GM23338 (cell line): ENCODE measurements at regions not wholly inside any gene's neighbourhood (a gene's known extent, or its start where the extent isn't known, plus 50 kb on each side); places are given as distances from the start of the nearest gene placed in this dataset.

ENCODE experiments used
- ATAC-seq: fragments of 200-7000 bp; cut with Tn5 transposase; 3 replicates; pipeline ENCODE4 v1.9.1; 2020
- DNase-seq: peaks from one replicate; pipeline ENCODE4 v3.0.0-alpha.2; 2015; ENCODE audit warnings: low spot score
- H2AFZ ChIP-seq: fragments of 200-600 bp; sonication (generic); 2 replicates; pipeline ENCODE4 v1.8.0; 2016; ENCODE audit warnings: antibody characterized with exemption, mild to moderate bottlenecking, moderate library complexity
- H3F3A ChIP-seq: fragments of 200-600 bp; sonication (generic); replicated peaks from 2 replicates; pipeline ENCODE4 v1.8.0; 2017; ENCODE audit warnings: antibody characterized with exemption, mixed run types, low read depth
- H3K27ac ChIP-seq: fragments of 200-600 bp; sonication (generic); 2 replicates; pipeline ENCODE4 v1.6.1; 2016; ENCODE audit warnings: low read depth
- H3K27me3 ChIP-seq: fragments of 200-600 bp; sonication (generic); 2 replicates; pipeline ENCODE4 v1.8.0; 2016; ENCODE audit warnings: mild to moderate bottlenecking, mixed run types, moderate library complexity; ENCODE audit not compliant: insufficient read depth
- H3K36me3 ChIP-seq: fragments of 200-600 bp; sonication (generic); 2 replicates; pipeline ENCODE4 v1.8.0; 2016; ENCODE audit warnings: mild to moderate bottlenecking; ENCODE audit not compliant: insufficient read depth
- H3K4me1 ChIP-seq: fragments of 200-600 bp; sonication (generic); 2 replicates; pipeline ENCODE4 v1.8.0; 2016; ENCODE audit warnings: mild to moderate bottlenecking, moderate library complexity; ENCODE audit not compliant: insufficient read depth
- H3K4me2 ChIP-seq: fragments of 200-600 bp; sonication (generic); 2 replicates; pipeline ENCODE4 v1.7.1; 2017; ENCODE audit warnings: mixed run types
- H3K4me3 ChIP-seq: fragments of 200-600 bp; sonication (generic); 2 replicates; pipeline ENCODE4 v1.6.1; 2016; ENCODE audit warnings: mixed run types
- H3K79me2 ChIP-seq: fragments of 200-600 bp; sonication (generic); replicated peaks from 2 replicates; pipeline ENCODE4 v1.8.0; 2017; ENCODE audit warnings: mild to moderate bottlenecking; ENCODE audit not compliant: insufficient read depth
- H3K9me2 ChIP-seq: fragments of 200-600 bp; sonication (generic); 2 replicates; pipeline ENCODE4 v1.8.0; 2017; ENCODE audit not compliant: insufficient read depth
- H4K20me1 ChIP-seq: fragments of 200-600 bp; sonication (generic); replicated peaks from 2 replicates; pipeline ENCODE4 v1.8.0; 2017; ENCODE audit warnings: mild to moderate bottlenecking; ENCODE audit not compliant: insufficient read depth
- H3K27ac Mint-ChIP-seq: 2 replicates; pipeline ENCODE4 v1.8.0; 2020; ENCODE audit warnings: inconsistent platforms, mild to moderate bottlenecking, moderate library complexity, mixed read lengths
- H3K27me3 Mint-ChIP-seq: 3 replicates; pipeline ENCODE4 v1.8.0; 2022; ENCODE audit warnings: low read depth, mild to moderate bottlenecking, moderate library complexity, mixed read lengths, inconsistent platforms; ENCODE audit not compliant: insufficient read depth, poor library complexity
- H3K36me3 Mint-ChIP-seq: 3 replicates; pipeline ENCODE4 v1.8.0; 2021; ENCODE audit warnings: low read depth, mild to moderate bottlenecking, inconsistent platforms, moderate library complexity, mixed read lengths
- H3K4me1 Mint-ChIP-seq: 3 replicates; pipeline ENCODE4 v1.8.0; 2020; ENCODE audit warnings: mild to moderate bottlenecking, inconsistent platforms, mixed read lengths
- H3K4me3 Mint-ChIP-seq: 3 replicates; pipeline ENCODE4 v1.8.0; 2021; ENCODE audit warnings: moderate library complexity, mild to moderate bottlenecking, inconsistent platforms, mixed read lengths
- H3K9me3 Mint-ChIP-seq: 3 replicates; pipeline ENCODE4 v1.8.0; 2020; ENCODE audit warnings: moderate library complexity, mild to moderate bottlenecking, inconsistent platforms, mixed read lengths
- CREB1 ChIP-seq: fragments of 250-450 bp; sonication (Bioruptor Pico); IDR thresholded peaks from 2 replicates; pipeline ENCODE4 v1.5.0; 2020; ENCODE audit warnings: low read depth, mild to moderate bottlenecking, moderate library complexity
- ETS1 ChIP-seq: IDR thresholded peaks from 2 replicates; pipeline ENCODE4 v1.6.1; 2016; ENCODE audit warnings: antibody characterized with exemption
- EZH2 ChIP-seq: fragments of 200-600 bp; sonication (generic); IDR thresholded peaks from one replicate; pipeline ENCODE4 v1.8.0; 2017; ENCODE audit warnings: antibody characterized with exemption, mild to moderate bottlenecking, low read depth; ENCODE audit not compliant: unreplicated experiment
- EZH2phosphoT487 ChIP-seq: fragments of 200-600 bp; sonication (generic); IDR thresholded peaks from one replicate; pipeline ENCODE4 v1.8.1; 2018; ENCODE audit warnings: antibody characterized with exemption; ENCODE audit not compliant: unreplicated experiment
- JUNB ChIP-seq: IDR thresholded peaks from one replicate; pipeline ENCODE4 v1.6.1; 2016; ENCODE audit warnings: antibody characterized with exemption; ENCODE audit not compliant: unreplicated experiment
- NANOG ChIP-seq: IDR thresholded peaks from 2 replicates; pipeline ENCODE4 v1.6.1; 2016; ENCODE audit warnings: antibody characterized with exemption, borderline replicate concordance
- POLR2AphosphoS5 ChIP-seq: IDR thresholded peaks from 2 replicates; pipeline ENCODE4 v1.6.1; 2016; ENCODE audit warnings: antibody characterized with exemption, low read depth
- STAT1 ChIP-seq: IDR thresholded peaks from one replicate; pipeline ENCODE4 v1.6.1; 2016; ENCODE audit warnings: antibody characterized with exemption; ENCODE audit not compliant: unreplicated experiment
- ZNF114 ChIP-seq: fragments of 250-450 bp; sonication (Bioruptor Pico); IDR thresholded peaks from 2 replicates; pipeline ENCODE4 v1.5.0; 2020; ENCODE audit warnings: mild to moderate bottlenecking, moderate library complexity
- ZNF331 ChIP-seq: fragments of 250-450 bp; sonication (Bioruptor Pico); IDR thresholded peaks from 2 replicates; pipeline ENCODE4 v1.5.0; 2020; ENCODE audit warnings: low read depth, mild to moderate bottlenecking, moderate library complexity
- TF ChIP-seq, protein P1 (sequence below): IDR thresholded peaks from one replicate; pipeline ENCODE4 v1.6.1; 2018; ENCODE audit warnings: antibody characterized with exemption; ENCODE audit not compliant: unreplicated experiment
- TF ChIP-seq, protein P2 (sequence below), 2 experiments: fragments of 200-600 bp in 1 of 2; sonication (generic) in 1 of 2; conservative IDR thresholded peaks; 2 replicates each; pipeline versions ENCODE4 v1.5.1 to v1.6.1; 2016 to 2017; ENCODE audit warnings: antibody characterized with exemption in 2 of 2, low read depth in 2 of 2, mild to moderate bottlenecking in 2 of 2, moderate library complexity in 1 of 2

- TF ChIP-seq, protein P1, sequence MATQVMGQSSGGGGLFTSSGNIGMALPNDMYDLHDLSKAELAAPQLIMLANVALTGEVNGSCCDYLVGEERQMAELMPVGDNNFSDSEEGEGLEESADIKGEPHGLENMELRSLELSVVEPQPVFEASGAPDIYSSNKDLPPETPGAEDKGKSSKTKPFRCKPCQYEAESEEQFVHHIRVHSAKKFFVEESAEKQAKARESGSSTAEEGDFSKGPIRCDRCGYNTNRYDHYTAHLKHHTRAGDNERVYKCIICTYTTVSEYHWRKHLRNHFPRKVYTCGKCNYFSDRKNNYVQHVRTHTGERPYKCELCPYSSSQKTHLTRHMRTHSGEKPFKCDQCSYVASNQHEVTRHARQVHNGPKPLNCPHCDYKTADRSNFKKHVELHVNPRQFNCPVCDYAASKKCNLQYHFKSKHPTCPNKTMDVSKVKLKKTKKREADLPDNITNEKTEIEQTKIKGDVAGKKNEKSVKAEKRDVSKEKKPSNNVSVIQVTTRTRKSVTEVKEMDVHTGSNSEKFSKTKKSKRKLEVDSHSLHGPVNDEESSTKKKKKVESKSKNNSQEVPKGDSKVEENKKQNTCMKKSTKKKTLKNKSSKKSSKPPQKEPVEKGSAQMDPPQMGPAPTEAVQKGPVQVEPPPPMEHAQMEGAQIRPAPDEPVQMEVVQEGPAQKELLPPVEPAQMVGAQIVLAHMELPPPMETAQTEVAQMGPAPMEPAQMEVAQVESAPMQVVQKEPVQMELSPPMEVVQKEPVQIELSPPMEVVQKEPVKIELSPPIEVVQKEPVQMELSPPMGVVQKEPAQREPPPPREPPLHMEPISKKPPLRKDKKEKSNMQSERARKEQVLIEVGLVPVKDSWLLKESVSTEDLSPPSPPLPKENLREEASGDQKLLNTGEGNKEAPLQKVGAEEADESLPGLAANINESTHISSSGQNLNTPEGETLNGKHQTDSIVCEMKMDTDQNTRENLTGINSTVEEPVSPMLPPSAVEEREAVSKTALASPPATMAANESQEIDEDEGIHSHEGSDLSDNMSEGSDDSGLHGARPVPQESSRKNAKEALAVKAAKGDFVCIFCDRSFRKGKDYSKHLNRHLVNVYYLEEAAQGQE = no peak
- TF ChIP-seq EZH2phosphoT487 (no peak), STAT1 (no peak), EZH2 (no peak), CREB1 (no peak), NANOG (no peak), ETS1 (no peak), JUNB (no peak), ZNF331 (no peak), POLR2AphosphoS5 (no peak), ZNF114 (CRISPR knock-in tag) (no peak)
- TF ChIP-seq, protein P2, sequence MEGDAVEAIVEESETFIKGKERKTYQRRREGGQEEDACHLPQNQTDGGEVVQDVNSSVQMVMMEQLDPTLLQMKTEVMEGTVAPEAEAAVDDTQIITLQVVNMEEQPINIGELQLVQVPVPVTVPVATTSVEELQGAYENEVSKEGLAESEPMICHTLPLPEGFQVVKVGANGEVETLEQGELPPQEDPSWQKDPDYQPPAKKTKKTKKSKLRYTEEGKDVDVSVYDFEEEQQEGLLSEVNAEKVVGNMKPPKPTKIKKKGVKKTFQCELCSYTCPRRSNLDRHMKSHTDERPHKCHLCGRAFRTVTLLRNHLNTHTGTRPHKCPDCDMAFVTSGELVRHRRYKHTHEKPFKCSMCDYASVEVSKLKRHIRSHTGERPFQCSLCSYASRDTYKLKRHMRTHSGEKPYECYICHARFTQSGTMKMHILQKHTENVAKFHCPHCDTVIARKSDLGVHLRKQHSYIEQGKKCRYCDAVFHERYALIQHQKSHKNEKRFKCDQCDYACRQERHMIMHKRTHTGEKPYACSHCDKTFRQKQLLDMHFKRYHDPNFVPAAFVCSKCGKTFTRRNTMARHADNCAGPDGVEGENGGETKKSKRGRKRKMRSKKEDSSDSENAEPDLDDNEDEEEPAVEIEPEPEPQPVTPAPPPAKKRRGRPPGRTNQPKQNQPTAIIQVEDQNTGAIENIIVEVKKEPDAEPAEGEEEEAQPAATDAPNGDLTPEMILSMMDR (conservative IDR thresholded peaks at IDR 0.05; ENCODE audit: low read depth in 2 of 2) = no peak
Observed at GRCh38 chr1:177825276-177825901, 144.5 kb downstream of the SEC16B start (continued).

- no peaks in the 10 kb centered on the region for H3K27me3 Mint-ChIP-seq
- no peaks in the 10 kb centered on the region for H3K36me3 Mint-ChIP-seq
- no peaks in the 10 kb centered on the region for H3K4me1 Mint-ChIP-seq
- ATAC-seq (no peak), DNase-seq (no peak)
- Histone ChIP-seq H3K4me1 (no peaks in the 10 kb centered on the region), H3K4me2 (no peak overlapping the region), H3K79me2 (no peaks in the 10 kb centered on the region), H3K27ac (no peak overlapping the region), H3K4me3 (no peak overlapping the region), H4K20me1 (no peaks in the 10 kb centered on the region), H3F3A (no peaks in the 10 kb centered on the region), H2AFZ (no peak overlapping the region), H3K36me3 (no peaks in the 10 kb centered on the region), H3K27me3 (no peaks in the 10 kb centered on the region), H3K9me2 (peaks cover 3% of the 10 kb centered on the region; the same call in 1 of the 2 replicates)
- H3K9me3 Mint-ChIP-seq = no peaks in the 10 kb centered on the region
- TF ChIP-seq CREB1 (no peak), EZH2phosphoT487 (no peak), ETS1 (no peak), ZNF331 (no peak), POLR2AphosphoS5 (no peak), JUNB (no peak), NANOG (no peak), STAT1 (no peak)
- TF ChIP-seq, protein P2 (conservative IDR thresholded peaks at IDR 0.05; ENCODE audit: low read depth in 2 of 2) = no peak
- TF ChIP-seq, protein P1 = no peak
- no peak overlapping the region for H3K27ac Mint-ChIP-seq
- no peak overlapping the region for H3K4me3 Mint-ChIP-seq
Observed at GRCh38 chr1:177824508-177824982, 145.3 kb downstream of the SEC16B start.
